Thoracic aorta (tissue), 2 donors: ENCODE measurements at regions not wholly inside any gene's neighbourhood (a gene's known extent, or its start where the extent isn't known, plus 50 kb on each side); places are given as distances from the start of the nearest gene placed in this dataset.

Experiments
- ATAC-seq: fragments of 150-250 bp; one replicate; pipeline ENCODE4 v1.8.0; 2017; ENCODE audit warnings: low read depth; ENCODE audit not compliant: insufficient number of reproducible peaks, low FRiP score
- DNase-seq: peaks from one replicate; pipeline ENCODE4 v3.0.0-alpha.2; 2020; ENCODE audit warnings: low spot score
- H3K27ac ChIP-seq, 2 donors: fragments of 200-600 bp; sonication (generic); 1 replicate in 1 of 2; 2 replicates in 1 of 2; pipeline ENCODE4 v1.5.1; 2016; ENCODE audit warnings: mild to moderate bottlenecking in 2 of 2, moderate library complexity in 2 of 2
- H3K27me3 ChIP-seq: fragments of 200-600 bp; sonication (generic); replicated peaks from 2 replicates; pipeline ENCODE4 v1.6.0; 2016; ENCODE audit warnings: mild to moderate bottlenecking; ENCODE audit not compliant: insufficient read depth
- H3K36me3 ChIP-seq: fragments of 200-600 bp; sonication (generic); one replicate; pipeline ENCODE4 v1.5.1; 2016
- H3K4me1 ChIP-seq, 2 donors: fragments of 200-600 bp; sonication (generic); 1 replicate in 1 of 2; 2 replicates in 1 of 2; pipeline versions ENCODE4 v1.5.1 to v1.6.0; 2016; ENCODE audit warnings: low read depth in 2 of 2, mild to moderate bottlenecking in 1 of 2; ENCODE audit not compliant: control insufficient read depth in 1 of 2
- H3K4me3 ChIP-seq: fragments of 200-600 bp; sonication (generic); 2 replicates; pipeline ENCODE4 v1.5.1; 2016; ENCODE audit warnings: mild to moderate bottlenecking
- H3K9me3 ChIP-seq: fragments of 200-600 bp; sonication (generic); 2 replicates; pipeline ENCODE4 v1.5.1; 2016
- CTCF ChIP-seq: fragments of 200-600 bp; sonication (generic); IDR thresholded peaks from one replicate; pipeline ENCODE4 v1.5.1; 2019; ENCODE audit warnings: antibody characterized with exemption

GRCh38 chr9:1457460-1457859 is 407.3 kb downstream of the DMRT2 start:
- Histone ChIP-seq H3K4me3 (no peak overlapping the region), H3K9me3 (no peaks in the 10 kb centered on the region), H3K4me1 (no peaks in the 10 kb centered on the region), H3K27me3 (no peaks in the 10 kb centered on the region), H3K27ac (no peak overlapping the region), H3K36me3 (no peaks in the 10 kb centered on the region)
- DNase-seq (no peak), ATAC-seq (no peak)
- TF ChIP-seq CTCF: no peak

GRCh38 chr9:1458503-1458902 is 408.3 kb downstream of the DMRT2 start:
- Histone ChIP-seq H3K36me3 (no peaks in the 10 kb centered on the region), H3K27ac (no peak overlapping the region), H3K4me3 (no peak overlapping the region), H3K9me3 (no peaks in the 10 kb centered on the region), H3K27me3 (no peaks in the 10 kb centered on the region), H3K4me1 (no peaks in the 10 kb centered on the region)
- TF ChIP-seq CTCF: no peak
- DNase-seq (no peak), ATAC-seq (no peak)

GRCh38 chr9:1460143-1460769 is 410.1 kb downstream of the DMRT2 start:
- H3K4me3 ChIP-seq: no peak overlapping the region

GRCh38 chr9:1461812-1462211 is 411.7 kb downstream of the DMRT2 start:
- Histone ChIP-seq H3K36me3 (no peaks in the 10 kb centered on the region), H3K27me3 (no peaks in the 10 kb centered on the region), H3K9me3 (no peaks in the 10 kb centered on the region), H3K4me1 (no peaks in the 10 kb centered on the region), H3K27ac (no peak overlapping the region), H3K4me3 (no peak overlapping the region)
- DNase-seq (no peak), ATAC-seq (no peak)
- TF ChIP-seq CTCF: no peak

More at GRCh38 chr9:1460143-1460769, 410.1 kb downstream of the DMRT2 start:
- ATAC-seq (no peak), DNase-seq (no peak)
- H3K36me3 ChIP-seq: no peaks in the 10 kb centered on the region
- H3K27me3 ChIP-seq: no peaks in the 10 kb centered on the region
- H3K4me1 ChIP-seq: no peaks in the 10 kb centered on the region
- H3K27ac ChIP-seq: no peak overlapping the region
- H3K9me3 ChIP-seq: no peaks in the 10 kb centered on the region
- TF ChIP-seq CTCF: no peak

- H3K36me3 ChIP-seq: no peaks in the 10 kb centered on the region
- H3K9me3 ChIP-seq: no peaks in the 10 kb centered on the region
- H3K4me3 ChIP-seq: no peak overlapping the region
- no peak for DNase-seq
- H3K27me3 ChIP-seq: no peaks in the 10 kb centered on the region
- no peak for TF ChIP-seq CTCF
- H3K4me1 ChIP-seq: no peaks in the 10 kb centered on the region
- no peak overlapping the region for H3K27ac ChIP-seq
- ATAC-seq: no peak
These were observed 412.6 kb downstream of the DMRT2 start for GRCh38 chr9:1462626-1463308.
